ENCODE measurements at regions not wholly inside any gene's neighbourhood (a gene's known extent, or its start where the extent isn't known, plus 50 kb on each side); places are given as distances from the start of the nearest gene placed in this dataset.

DNA sequence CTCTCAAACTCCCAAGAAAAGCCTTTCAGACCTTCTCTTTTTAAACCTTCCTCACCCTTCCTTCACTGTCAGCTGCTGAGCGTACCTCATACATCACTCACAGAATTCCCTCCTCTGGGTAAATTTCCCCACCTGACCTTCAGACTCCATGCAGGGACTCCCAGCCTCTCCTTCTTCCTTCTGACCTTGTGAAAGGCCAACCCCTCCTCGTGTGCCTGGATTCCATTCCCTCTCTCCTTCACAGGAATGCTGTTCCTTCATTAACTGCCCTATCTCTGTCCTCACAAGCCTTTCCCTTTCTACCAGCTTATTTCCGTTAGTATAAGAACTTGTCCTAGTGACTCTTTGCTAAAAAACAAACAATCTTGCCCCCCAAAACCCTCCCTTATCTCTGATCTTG, 69.7 kb upstream of the MME start:
- no peaks in the 10 kb centered on the region for H3K36me3 ChIP-seq
- H3K4me3 ChIP-seq, result no peak overlapping the region
- TF ChIP-seq, protein P1, sequence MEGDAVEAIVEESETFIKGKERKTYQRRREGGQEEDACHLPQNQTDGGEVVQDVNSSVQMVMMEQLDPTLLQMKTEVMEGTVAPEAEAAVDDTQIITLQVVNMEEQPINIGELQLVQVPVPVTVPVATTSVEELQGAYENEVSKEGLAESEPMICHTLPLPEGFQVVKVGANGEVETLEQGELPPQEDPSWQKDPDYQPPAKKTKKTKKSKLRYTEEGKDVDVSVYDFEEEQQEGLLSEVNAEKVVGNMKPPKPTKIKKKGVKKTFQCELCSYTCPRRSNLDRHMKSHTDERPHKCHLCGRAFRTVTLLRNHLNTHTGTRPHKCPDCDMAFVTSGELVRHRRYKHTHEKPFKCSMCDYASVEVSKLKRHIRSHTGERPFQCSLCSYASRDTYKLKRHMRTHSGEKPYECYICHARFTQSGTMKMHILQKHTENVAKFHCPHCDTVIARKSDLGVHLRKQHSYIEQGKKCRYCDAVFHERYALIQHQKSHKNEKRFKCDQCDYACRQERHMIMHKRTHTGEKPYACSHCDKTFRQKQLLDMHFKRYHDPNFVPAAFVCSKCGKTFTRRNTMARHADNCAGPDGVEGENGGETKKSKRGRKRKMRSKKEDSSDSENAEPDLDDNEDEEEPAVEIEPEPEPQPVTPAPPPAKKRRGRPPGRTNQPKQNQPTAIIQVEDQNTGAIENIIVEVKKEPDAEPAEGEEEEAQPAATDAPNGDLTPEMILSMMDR (IDR thresholded peaks at IDR 0.05; ENCODE audit: low read depth, low read length), result no peak
- no peaks in the 10 kb centered on the region for H3K4me1 ChIP-seq (ENCODE audit: low read depth)
- peak in 1 of 2 donors; percentile 3 for DNase-seq (ENCODE audit: low read depth in 1 of 2, low spot score in 1 of 2)
- no peaks in the 10 kb centered on the region for H3K9me3 ChIP-seq (ENCODE audit: low read depth)
- H3K27ac ChIP-seq, result no peak overlapping the region
- H3K27me3 ChIP-seq, result no peaks in the 10 kb centered on the region

- H3K27me3 ChIP-seq, result no peaks in the 10 kb centered on the region
- H3K4me3 ChIP-seq, result no peak overlapping the region
- TF ChIP-seq, protein P1 (IDR thresholded peaks at IDR 0.05; ENCODE audit: low read depth, low read length), result no peak
- H3K27ac ChIP-seq, result no peak overlapping the region
- H3K9me3 ChIP-seq (ENCODE audit: low read depth), result no peaks in the 10 kb centered on the region
- no peaks in the 10 kb centered on the region for H3K36me3 ChIP-seq
- H3K4me1 ChIP-seq (ENCODE audit: low read depth), result no peaks in the 10 kb centered on the region
- no peak for DNase-seq (ENCODE audit: low read depth in 1 of 2, low spot score in 1 of 2)
These were observed 70.9 kb upstream of the MME start for GRCh38 chr3:155009217-155009616.

DNA sequence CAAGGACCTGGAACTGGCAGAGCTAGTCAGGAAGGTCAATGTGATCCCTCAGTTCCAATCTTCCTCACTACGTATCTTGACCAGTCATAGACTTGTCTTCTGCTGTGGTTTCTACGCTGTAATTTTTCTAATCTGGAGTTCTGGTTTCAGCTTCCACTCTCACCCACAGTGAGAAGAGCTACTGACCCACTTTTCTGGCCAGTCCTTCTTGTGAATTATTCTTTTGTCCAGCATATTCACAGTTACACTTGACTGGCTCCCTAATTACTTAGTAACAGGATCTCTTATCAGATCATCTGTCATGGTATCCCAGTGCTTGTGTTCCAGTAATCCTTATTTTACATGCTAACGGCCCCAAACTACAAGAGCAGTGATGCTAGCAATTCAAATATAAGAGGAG, 72.4 kb upstream of the MME start:
- H3K9me3 ChIP-seq (ENCODE audit: low read depth), result no peaks in the 10 kb centered on the region
- H3K36me3 ChIP-seq, result no peaks in the 10 kb centered on the region
- no peaks in the 10 kb centered on the region for H3K27me3 ChIP-seq
- H3K4me1 ChIP-seq (ENCODE audit: low read depth), result no peaks in the 10 kb centered on the region
- TF ChIP-seq, protein P1 (IDR thresholded peaks at IDR 0.05; ENCODE audit: low read depth, low read length), result no peak
- no peak for DNase-seq (ENCODE audit: low read depth in 1 of 2, low spot score in 1 of 2)
- no peak overlapping the region for H3K4me3 ChIP-seq
- no peak overlapping the region for H3K27ac ChIP-seq

- DNase-seq (ENCODE audit: low read depth in 1 of 2, low spot score in 1 of 2), result no peak
- no peaks in the 10 kb centered on the region for H3K9me3 ChIP-seq (ENCODE audit: low read depth)
- no peaks in the 10 kb centered on the region for H3K36me3 ChIP-seq
- H3K4me1 ChIP-seq (ENCODE audit: low read depth), result no peaks in the 10 kb centered on the region
- H3K27me3 ChIP-seq, result no peaks in the 10 kb centered on the region
- H3K27ac ChIP-seq, result no peak overlapping the region
- H3K4me3 ChIP-seq, result no peak overlapping the region
- TF ChIP-seq, protein P1 (IDR thresholded peaks at IDR 0.05; ENCODE audit: low read depth, low read length), result no peak
These were observed 78.7 kb upstream of the MME start for GRCh38 chr3:155001289-155002010.

DNA sequence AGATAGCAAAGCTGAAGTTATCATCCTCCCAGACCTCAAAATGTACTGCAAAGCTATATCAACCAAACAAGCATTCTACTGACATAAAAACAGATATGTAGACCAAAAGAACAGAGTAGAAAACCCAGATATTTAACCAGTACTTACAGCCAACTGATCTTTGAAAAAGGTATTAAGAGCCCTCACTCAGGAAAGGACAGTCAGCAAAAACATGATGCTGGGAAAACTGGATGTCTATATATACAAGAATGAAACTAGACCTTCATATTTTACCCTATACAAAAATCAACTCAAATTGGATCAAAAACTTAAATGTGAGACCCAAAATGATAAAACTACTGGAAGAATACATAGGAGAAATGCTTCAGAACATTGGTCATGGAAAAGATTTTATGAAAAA, 87.5 kb upstream of the MME start:
- H3K36me3 ChIP-seq, result no peaks in the 10 kb centered on the region
- H3K27me3 ChIP-seq, result no peaks in the 10 kb centered on the region
- H3K4me3 ChIP-seq, result no peak overlapping the region
- DNase-seq (ENCODE audit: low read depth in 1 of 2, low spot score in 1 of 2), result no peak
- TF ChIP-seq, protein P1 (IDR thresholded peaks at IDR 0.05; ENCODE audit: low read depth, low read length), result no peak
- no peaks in the 10 kb centered on the region for H3K9me3 ChIP-seq (ENCODE audit: low read depth)
- H3K4me1 ChIP-seq (ENCODE audit: low read depth), result no peaks in the 10 kb centered on the region
- H3K27ac ChIP-seq, result no peak overlapping the region

Measured in cardiac muscle cell (in vitro differentiated cells and primary cell).